K562 (cell line): ENCODE measurements at regions not wholly inside any gene's neighbourhood (a gene's known extent, or its start where the extent isn't known, plus 50 kb on each side); places are given as distances from the start of the nearest gene placed in this dataset.

Source experiments
- CHD4 ChIP-seq: fragments of 200-600 bp; sonication (generic); IDR thresholded peaks from 3 replicates; pipeline ENCODE4 v1.6.1; 2012; ENCODE audit warnings: low read depth, mild to moderate bottlenecking, mixed read lengths, low read length, inconsistent platforms; ENCODE audit not compliant: insufficient read depth, insufficient replicate concordance, poor library complexity, severe bottlenecking
- CTCF ChIP-seq, 3 experiments: IDR thresholded peaks in 2 of 3; conservative IDR thresholded peaks in 1 of 3; 2 replicates each; pipeline ENCODE4 v1.5.1; 2011 to 2012; ENCODE audit warnings: low read length in 3 of 3, mild to moderate bottlenecking in 3 of 3, control low read depth in 2 of 3, improper control_type of control experiment in 1 of 3, inconsistent platforms in 1 of 3, low read depth in 1 of 3, mixed read lengths in 1 of 3, moderate library complexity in 1 of 3; ENCODE audit not compliant: insufficient read depth in 2 of 3
- FOXJ3 ChIP-seq: sonication (generic); formaldehyde crosslinking; IDR thresholded peaks from 2 replicates; pipeline ENCODE4 v1.4.0; 2020; ENCODE audit warnings: mild to moderate bottlenecking, missing genetic modification reagents
- POLR2AphosphoS5 ChIP-seq: IDR thresholded peaks from 2 replicates; pipeline ENCODE4 v1.6.1; 2011; ENCODE audit warnings: mild to moderate bottlenecking, low read depth, low read length, moderate library complexity; ENCODE audit not compliant: control insufficient read depth, insufficient read depth
- TCF3 ChIP-seq: sonication (generic); formaldehyde crosslinking; IDR thresholded peaks from 2 replicates; pipeline ENCODE4 v1.4.0; 2020; ENCODE audit warnings: mild to moderate bottlenecking, missing genetic modification reagents
- ZNF140 ChIP-seq: fragments of 250-450 bp; sonication (Bioruptor Pico); IDR thresholded peaks from 2 replicates; pipeline ENCODE4 v1.8.0; 2021; ENCODE audit warnings: moderate library complexity, mild to moderate bottlenecking, inconsistent platforms

- TF ChIP-seq POLR2AphosphoS5 (no peak), ZNF140 (no peak), CTCF (IDR thresholded peaks at IDR 0.05 in 2 of 3, conservative IDR thresholded peaks at IDR 0.05 in 1 of 3; ENCODE audit: insufficient read depth in 2 of 3, low read depth in 1 of 3, low read length in 3 of 3) (no peak), CHD4 (no peak), TCF3 (CRISPR knock-in tag) (no peak), FOXJ3 (CRISPR knock-in tag) (no peak)
These were observed 100.9 kb upstream of the PRDM1 start for GRCh38 chr6:105985098-105985815.
